ENCODE measurements at regions not wholly inside any gene's neighbourhood (a gene's known extent, or its start where the extent isn't known, plus 50 kb on each side); places are given as distances from the start of the nearest gene placed in this dataset.

- TF ChIP-seq MEIS1 (CRISPR knock-in tag; IDR thresholded peaks at IDR 0.05; ENCODE audit: borderline replicate concordance) (no peak), ZNF521 (tag by site-specific recombination; IDR thresholded peaks at IDR 0.05) (no peak), KLF16 (tag by site-specific recombination; IDR thresholded peaks at IDR 0.05) (no peak), CTCF (tag by site-specific recombination; IDR thresholded peaks at IDR 0.05) (no peak), GLI4 (tag by site-specific recombination; IDR thresholded peaks at IDR 0.05) (no peak), ZNF280D (tag by site-specific recombination; IDR thresholded peaks at IDR 0.05) (no peak), ZNF138 (tag by site-specific recombination; IDR thresholded peaks at IDR 0.05; ENCODE audit: borderline replicate concordance) (no peak)
Observed at GRCh38 chr17:77456951-77457548, 316.3 kb downstream of the SEC14L1 start.
